Heart left ventricle (tissue), 13 donors: ENCODE measurements at regions not wholly inside any gene's neighbourhood (a gene's known extent, or its start where the extent isn't known, plus 50 kb on each side); places are given as distances from the start of the nearest gene placed in this dataset.

Experiments
- CTCF ChIP-seq, 12 donors: fragments of 200-600 bp; sonication (generic) in 4 of 12; IDR thresholded peaks; one replicate each; pipeline versions ENCODE4 v1.5.0 to v1.8.0; 2018 to 2022; ENCODE audit warnings: antibody characterized with exemption in 12 of 12, mild to moderate bottlenecking in 5 of 12
- POLR2A ChIP-seq, 2 donors: fragments of 450-650 bp; IDR thresholded peaks; one replicate each; pipeline ENCODE4 v1.6.1; 2017; ENCODE audit warnings: antibody characterized with exemption in 2 of 2, mild to moderate bottlenecking in 2 of 2, moderate library complexity in 2 of 2
- donor health status: ischemic (EF 13 %, LVEDD 7.1; RV severe dilation, severe dysfunction).
- donor health status: DM: no; HTN: yes; CAD: no.
- donor health status: DM: no; HTN: no; CAD: no.
- donor health status: ischemic (EF 25% LVEDD 6.9; RV normal size, moderate dysfunction).
- donor health status: ischemic (EF 25% LVEDD 5.7; RV mildly dilated, moderate dysfunction).
- donor health status: ischemic (EF 35%, LVEDD 5.7; RV mildly dilated, moderate dysfunction).
- donor health status: nonischemic (EF 11% LVEDD 7.7; RV severe dilation, severe dysfunction).
- donor health status: DM: yes; HTN: yes; CAD: no.
- donor health status: PGD.
- donor health status: ischemic (EF 29% LVEDD 5.4; RV normal size, mild dysfunction).
- donor health status: nonischemic (EF 23%, LVEDD 6.1; RV moderate dilation, normal function).

- TF ChIP-seq CTCF (IDR thresholded peaks at IDR 0.05), result no peak
- TF ChIP-seq POLR2A (IDR thresholded peaks at IDR 0.05), result no peak
Observed at GRCh38 chr7:24052572-24053260, 231.3 kb upstream of the NPY start.
